EH (cell line): ENCODE measurements at regions not wholly inside any gene's neighbourhood (a gene's known extent, or its start where the extent isn't known, plus 50 kb on each side); places are given as distances from the start of the nearest gene placed in this dataset.
A peak's percentile ranks its signal among the peaks of the same experiment; 100 is the strongest.

Experiments used
- DNase-seq: peaks from one replicate; pipeline ENCODE4 v3.0.0-alpha.2; 2015; ENCODE audit warnings: low read depth

DNA sequence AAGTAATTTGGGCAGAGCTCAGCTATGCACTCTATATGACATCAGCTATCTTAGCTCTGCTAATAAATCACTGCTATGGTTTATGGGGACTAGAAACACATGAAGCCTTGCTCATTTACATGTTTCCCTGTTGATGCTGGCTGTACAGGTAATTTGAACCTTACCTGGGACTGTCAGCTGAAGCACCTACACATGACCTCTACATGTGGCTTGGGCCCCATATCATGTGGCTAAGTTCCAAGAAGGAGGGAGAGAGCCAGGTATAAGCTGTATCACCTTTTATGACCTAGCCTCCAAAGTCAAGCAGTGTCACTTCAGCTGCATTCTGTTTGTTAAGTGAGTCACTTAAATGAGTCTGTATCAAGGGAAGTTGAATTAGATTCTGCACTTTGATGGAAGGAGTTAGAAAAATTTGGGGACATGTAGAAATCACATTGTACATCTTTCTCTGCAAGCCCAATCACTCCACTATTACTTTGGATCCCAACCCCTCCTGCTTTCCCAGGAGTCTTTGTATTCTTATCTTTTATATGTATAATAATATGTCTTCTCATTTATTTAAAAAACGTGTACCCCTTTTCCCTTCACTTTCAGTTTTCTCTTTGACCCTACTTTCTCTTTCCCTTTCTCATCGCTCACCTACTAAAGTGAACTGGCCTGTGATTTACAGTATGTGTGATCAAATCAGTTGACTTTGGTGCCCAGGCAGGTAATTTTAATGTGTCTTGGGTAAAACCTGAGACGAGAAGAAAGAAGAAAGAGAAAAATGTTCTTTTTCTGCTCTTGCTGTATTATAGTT lies 53.4 kb upstream of the PRKACB start:
- DNase-seq: peak; percentile 15

DNA sequence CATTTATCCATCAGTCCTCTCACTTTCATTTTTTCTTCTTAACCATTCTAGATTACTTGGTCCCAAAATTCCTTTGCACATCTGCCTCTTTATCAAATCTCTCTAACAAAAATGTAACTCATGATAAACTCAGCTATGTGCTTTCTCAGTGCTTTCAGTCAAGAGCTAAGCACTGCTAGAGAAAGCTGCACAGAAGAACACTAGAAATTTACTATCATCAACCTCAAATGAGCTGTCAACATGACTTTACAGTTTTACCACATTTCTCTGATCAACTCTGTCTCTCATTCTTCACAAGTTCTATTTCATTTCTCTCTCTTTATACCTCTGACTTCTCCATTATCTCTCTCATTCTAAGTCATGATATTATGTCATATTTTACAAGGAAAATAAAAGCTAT lies 54.2 kb upstream of the PRKACB start:
- peak; percentile 9 for DNase-seq

DNA sequence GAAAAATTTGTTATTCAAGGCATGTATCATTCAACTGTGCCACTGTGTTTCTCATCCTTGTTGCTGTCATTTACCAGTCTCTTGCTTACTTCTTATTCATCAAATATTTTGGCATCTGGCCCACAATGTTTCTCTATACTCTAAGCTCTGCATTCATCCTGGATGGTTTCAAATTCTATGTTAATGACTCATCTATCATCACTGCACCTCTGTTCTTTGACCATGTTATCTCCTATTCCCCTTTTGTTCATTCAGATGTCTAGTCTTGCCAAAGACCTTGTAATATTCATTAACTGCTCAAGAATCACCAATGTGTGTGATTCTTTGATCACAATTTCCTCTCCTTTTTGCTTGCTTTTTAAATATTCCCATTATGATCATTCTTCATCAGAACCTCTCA lies 54.6 kb upstream of the PRKACB start:
- peak; percentile 73 for DNase-seq

GRCh38 chr1:84086616-84087015 lies 57.5 kb upstream of the PRKACB start:
- no peak for DNase-seq

GRCh38 chr1:84086189-84086588 lies 57.9 kb upstream of the PRKACB start:
- DNase-seq: no peak

DNA sequence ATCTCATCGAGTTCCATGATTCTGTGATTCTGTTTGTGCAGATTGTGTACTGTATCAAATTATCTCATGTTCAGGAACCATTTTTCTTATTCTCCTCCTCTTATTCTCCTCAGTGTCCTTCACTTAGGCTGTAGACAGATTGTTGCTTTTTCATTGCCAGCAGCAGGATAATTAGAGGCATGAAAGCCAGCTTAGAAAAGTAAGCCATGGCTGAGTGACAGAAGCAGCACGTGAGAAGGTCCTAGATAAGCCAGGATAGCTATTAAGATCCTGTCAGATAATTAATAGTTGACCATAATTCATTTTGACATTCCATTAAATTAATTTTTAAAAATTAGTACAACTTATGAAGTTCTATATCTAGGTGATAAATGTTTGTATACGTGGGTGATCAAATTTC lies 60.8 kb upstream of the PRKACB start:
- DNase-seq: no peak

DNA sequence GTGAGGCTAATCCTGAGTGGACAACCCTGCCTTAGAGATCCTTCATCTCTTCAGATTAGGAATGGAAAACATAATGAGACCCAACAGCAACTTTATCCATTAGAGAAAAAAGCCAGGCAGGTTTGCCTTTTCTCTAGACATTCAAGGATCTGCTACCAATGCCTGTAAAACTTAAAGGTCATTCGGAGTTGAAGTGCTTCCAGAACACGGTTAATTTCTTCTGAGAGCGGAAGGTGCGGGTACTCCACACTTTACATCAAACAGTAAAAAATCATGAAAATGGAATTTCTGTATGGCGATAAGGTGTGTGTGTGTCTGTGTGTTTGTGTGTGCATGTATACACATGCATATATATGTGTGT lies 65.2 kb upstream of the PRKACB start:
- DNase-seq: no peak

- peak; percentile 66 for DNase-seq
Observed at GRCh38 chr1:84078108-84078841, 65.8 kb upstream of the PRKACB start.

DNA sequence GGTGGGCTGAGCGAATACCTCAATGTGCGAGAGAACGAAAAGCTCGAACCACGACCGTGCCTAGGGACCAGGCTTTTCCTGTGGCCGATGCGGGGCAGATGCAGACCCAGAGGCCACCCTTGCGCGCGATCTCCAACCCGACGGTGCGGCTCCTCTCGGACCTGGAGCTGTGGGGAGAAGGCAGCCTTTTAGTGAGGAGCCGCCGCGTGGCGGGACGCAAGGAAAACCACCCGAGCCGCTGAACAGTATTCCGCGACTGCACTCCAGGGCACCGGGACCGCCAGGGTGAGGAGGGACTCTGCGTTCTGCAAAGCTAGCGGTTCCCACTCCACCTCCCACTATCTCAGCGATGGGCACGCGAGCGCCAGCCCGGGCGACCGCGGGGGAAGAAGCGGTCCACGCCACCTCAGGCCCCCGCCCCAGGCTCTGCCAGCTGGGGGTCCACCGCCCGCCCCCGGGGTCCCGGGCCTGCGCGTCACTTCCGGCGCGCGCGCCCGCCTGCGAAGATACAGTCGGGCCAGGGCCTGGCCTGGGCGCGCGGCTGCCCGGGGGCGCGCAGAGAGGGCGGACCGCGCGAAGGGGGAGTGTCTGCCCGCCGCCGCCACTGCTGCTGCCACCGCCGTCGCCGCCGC lies 66.5 kb upstream of the PRKACB start:
- peak; percentile 79 for DNase-seq

- peak; percentile 64 for DNase-seq
Observed at GRCh38 chr1:84073266-84073665, 70.8 kb upstream of the PRKACB start.

- DNase-seq: no peak
Observed at GRCh38 chr1:84069236-84069845, 70.4 kb upstream of the TTLL7 start.

GRCh38 chr1:84062496-84062895 lies 63.6 kb upstream of the TTLL7 start:
- DNase-seq: no peak

DNA sequence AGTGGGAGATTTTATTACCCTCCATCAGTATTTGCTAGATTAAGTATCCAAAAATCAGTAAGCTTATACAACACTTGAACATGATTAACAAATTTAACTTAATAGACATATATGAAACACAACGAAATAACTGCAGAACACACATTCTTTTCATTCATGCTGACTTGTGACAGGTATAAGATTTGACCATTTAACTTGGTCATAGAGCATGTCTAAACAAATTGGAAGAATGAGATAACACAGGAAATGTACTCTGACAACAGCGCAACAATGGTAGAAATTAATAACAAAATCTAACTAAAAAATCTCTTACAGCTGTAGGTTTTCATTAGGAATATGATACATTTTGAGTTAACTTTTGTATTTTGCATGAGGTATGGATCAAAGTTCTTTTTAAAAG lies 62.4 kb upstream of the TTLL7 start:
- no peak for DNase-seq

DNA sequence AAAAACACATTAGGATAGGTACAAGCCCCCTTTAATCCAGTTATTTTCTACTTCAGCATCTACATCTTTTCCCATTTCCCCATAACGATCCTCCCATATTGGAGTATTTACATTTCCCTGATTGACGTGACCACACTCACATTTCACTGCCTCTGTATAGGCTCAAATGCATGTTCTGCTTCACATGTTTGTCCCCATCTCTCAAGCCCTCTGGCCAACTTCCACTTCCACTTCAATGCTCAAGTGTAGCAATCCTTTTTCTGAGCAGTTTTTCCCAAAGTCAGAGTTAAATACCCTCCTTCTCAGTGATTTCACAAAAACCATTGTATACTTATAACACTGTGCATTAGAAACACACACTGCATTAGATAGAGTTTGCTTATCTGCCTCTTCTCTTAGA lies 61.8 kb upstream of the TTLL7 start:
- no peak for DNase-seq

DNA sequence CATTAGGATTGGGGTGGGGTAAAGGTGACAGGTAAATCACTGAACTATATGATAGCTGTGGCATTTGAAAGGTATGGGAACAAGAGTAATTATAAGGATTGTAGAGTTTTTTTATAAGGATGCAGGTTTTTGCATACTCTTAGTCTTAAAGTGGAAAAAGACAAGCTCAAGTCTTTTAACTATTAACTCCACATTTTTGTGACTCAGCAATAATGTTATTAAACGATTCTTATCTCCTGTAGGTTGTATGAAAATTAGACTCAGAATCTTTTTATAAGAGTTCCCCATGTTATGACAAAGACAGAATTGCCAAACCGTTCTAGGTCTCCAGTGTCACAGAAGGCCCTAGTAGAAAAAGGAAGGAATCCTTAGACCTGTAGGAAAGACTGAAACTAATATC lies 49.9 kb upstream of the TTLL7 start:
- no peak for DNase-seq
